Cardiac fibroblast (primary cell): ENCODE measurements at regions not wholly inside any gene's neighbourhood (a gene's known extent, or its start where the extent isn't known, plus 50 kb on each side); places are given as distances from the start of the nearest gene placed in this dataset.
A peak's percentile ranks its signal among the peaks of the same experiment; 100 is the strongest.

Experiments
- DNase-seq, 2 donors: peaks; one replicate each; pipeline versions ENCODE4 v3.0.0 to v3.0.0-alpha.2; 2010; ENCODE audit warnings: low read depth in 2 of 2
- H3K4me3 ChIP-seq, 2 donors: replicated peaks in 1 of 2; 1 replicate in 1 of 2; 2 replicates in 1 of 2; pipeline ENCODE4 v1.5.1; 2011; ENCODE audit warnings: low read depth in 2 of 2, low read length in 2 of 2, mild to moderate bottlenecking in 2 of 2, moderate library complexity in 1 of 2
- CTCF ChIP-seq: IDR thresholded peaks from one replicate; pipeline ENCODE4 v1.5.1; 2011; ENCODE audit warnings: low read depth, mild to moderate bottlenecking, low read length, inconsistent platforms

- no peak for TF ChIP-seq CTCF
- no peak overlapping the region for H3K4me3 ChIP-seq
- DNase-seq, result peak in 1 of 2 donors; percentile 1
Measured at GRCh38 chr5:124199893-124200292, 546.5 kb downstream of the ZNF608 start.

- DNase-seq, result no peak
- TF ChIP-seq CTCF, result no peak
- H3K4me3 ChIP-seq, result no peak overlapping the region
Measured at GRCh38 chr5:124195411-124195810, 551.0 kb downstream of the ZNF608 start.

- H3K4me3 ChIP-seq, result no peak overlapping the region
- no peak for DNase-seq
- TF ChIP-seq CTCF, result no peak
Measured at GRCh38 chr5:124194282-124194681, 552.2 kb downstream of the ZNF608 start.

GRCh38 chr5:124193371-124193789 is 553.1 kb downstream of the ZNF608 start:
- DNase-seq, result peak; percentile 65 to 82
- TF ChIP-seq CTCF, result no peak
- no peak overlapping the region for H3K4me3 ChIP-seq

GRCh38 chr5:124192716-124193115 is 553.7 kb downstream of the ZNF608 start:
- DNase-seq, result peak in 1 of 2 donors; percentile 3
- no peak for TF ChIP-seq CTCF

GRCh38 chr5:124185716-124186115 is 560.7 kb downstream of the ZNF608 start:
- no peak for DNase-seq
- H3K4me3 ChIP-seq, result no peak overlapping the region
- TF ChIP-seq CTCF, result no peak

More at GRCh38 chr5:124192716-124193115, 553.7 kb downstream of the ZNF608 start:
- no peak overlapping the region for H3K4me3 ChIP-seq

- TF ChIP-seq CTCF, result no peak
- H3K4me3 ChIP-seq, result no peak overlapping the region
- DNase-seq, result no peak
Measured at GRCh38 chr5:124182133-124182532, 564.3 kb downstream of the ZNF608 start.
